Fibroblast of pulmonary artery (primary cell): ENCODE measurements at regions not wholly inside any gene's neighbourhood (a gene's known extent, or its start where the extent isn't known, plus 50 kb on each side); places are given as distances from the start of the nearest gene placed in this dataset.

ENCODE experiments used
- DNase-seq: peaks from one replicate; pipeline ENCODE4 v3.0.0-alpha.2; 2010; ENCODE audit warnings: low read depth
- H3K4me3 ChIP-seq: replicated peaks from 2 replicates; pipeline ENCODE4 v1.5.1; 2011; ENCODE audit warnings: low read depth, mild to moderate bottlenecking, control low read depth, low read length, moderate library complexity
- TF ChIP-seq, protein P1 (sequence below): IDR thresholded peaks from 2 replicates; pipeline ENCODE4 v1.5.1; 2011; ENCODE audit warnings: mild to moderate bottlenecking, control low read depth, low read length, inconsistent platforms; ENCODE audit errors: missing control alignments

DNA sequence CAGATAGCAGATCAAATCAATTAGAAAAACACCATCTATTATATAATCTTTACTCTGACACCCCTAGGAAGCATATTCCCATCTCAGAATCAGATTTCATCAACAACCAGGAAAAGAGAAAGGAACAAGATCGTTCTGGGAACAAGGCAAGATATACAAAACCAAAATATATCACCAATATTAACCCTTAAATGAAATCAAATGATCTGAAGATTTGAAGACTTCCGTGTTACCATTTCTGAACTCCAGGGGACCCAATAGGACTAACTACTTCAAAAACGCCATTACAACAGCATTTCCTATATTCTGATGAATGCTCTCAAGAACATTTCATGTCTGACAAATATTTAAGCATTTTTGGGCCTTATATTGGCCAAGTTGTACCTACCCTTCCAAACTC is 624.2 kb upstream of the ZFHX3 start:
- H3K4me3 ChIP-seq = no peak overlapping the region
- DNase-seq = no peak
- TF ChIP-seq, protein P1, sequence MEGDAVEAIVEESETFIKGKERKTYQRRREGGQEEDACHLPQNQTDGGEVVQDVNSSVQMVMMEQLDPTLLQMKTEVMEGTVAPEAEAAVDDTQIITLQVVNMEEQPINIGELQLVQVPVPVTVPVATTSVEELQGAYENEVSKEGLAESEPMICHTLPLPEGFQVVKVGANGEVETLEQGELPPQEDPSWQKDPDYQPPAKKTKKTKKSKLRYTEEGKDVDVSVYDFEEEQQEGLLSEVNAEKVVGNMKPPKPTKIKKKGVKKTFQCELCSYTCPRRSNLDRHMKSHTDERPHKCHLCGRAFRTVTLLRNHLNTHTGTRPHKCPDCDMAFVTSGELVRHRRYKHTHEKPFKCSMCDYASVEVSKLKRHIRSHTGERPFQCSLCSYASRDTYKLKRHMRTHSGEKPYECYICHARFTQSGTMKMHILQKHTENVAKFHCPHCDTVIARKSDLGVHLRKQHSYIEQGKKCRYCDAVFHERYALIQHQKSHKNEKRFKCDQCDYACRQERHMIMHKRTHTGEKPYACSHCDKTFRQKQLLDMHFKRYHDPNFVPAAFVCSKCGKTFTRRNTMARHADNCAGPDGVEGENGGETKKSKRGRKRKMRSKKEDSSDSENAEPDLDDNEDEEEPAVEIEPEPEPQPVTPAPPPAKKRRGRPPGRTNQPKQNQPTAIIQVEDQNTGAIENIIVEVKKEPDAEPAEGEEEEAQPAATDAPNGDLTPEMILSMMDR = no peak

DNA sequence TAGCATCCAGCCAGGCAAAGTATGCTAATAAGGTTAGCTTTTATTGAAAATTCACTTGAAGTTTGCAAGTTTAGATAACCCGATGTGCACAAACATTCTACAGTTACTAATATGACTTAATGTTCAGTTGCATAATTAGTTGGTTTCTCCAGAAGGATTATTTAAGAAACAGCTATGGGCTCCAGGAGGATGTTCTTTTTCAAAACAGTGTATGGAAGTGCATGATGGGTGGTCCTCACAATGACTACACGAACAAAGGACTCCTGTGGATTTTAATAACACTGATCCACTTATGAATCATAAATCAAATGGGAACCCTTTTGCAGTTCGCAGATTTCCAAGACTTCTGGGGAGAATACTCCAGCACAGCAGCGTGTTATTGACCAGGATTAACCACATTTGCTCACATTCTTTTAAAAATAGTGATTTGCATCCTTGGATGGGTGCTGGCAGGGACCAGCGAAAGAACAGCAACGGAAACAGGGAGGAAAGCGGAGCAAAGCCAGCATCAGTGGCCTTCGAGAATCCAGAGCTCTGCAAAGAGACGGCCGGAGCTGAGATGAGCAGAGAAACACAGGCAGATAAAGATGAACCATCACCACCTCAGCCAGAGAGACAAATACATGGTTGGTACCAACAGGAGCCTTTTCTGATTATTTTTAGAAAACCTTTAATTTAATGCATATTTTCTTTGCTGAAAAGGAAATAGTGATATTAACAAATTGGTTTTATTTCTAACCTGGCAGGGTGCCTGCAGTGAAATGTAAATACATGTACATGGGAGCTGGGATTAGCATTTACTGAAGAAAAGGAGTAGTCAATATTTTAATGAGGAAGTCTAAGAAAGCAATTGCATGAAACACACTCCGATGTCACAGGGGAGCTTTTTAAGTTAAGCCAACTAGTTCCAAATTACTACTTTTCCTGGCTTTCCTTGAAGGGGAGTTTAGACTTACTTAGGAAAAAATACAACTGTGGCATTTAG is 623.2 kb upstream of the ZFHX3 start:
- TF ChIP-seq, protein P1 = no peak
- DNase-seq = no peak
- no peak overlapping the region for H3K4me3 ChIP-seq

GRCh38 chr16:73669535-73670274 is 621.8 kb upstream of the ZFHX3 start:
- H3K4me3 ChIP-seq = no peak overlapping the region
- TF ChIP-seq, protein P1 = no peak
- DNase-seq = no peak

DNA sequence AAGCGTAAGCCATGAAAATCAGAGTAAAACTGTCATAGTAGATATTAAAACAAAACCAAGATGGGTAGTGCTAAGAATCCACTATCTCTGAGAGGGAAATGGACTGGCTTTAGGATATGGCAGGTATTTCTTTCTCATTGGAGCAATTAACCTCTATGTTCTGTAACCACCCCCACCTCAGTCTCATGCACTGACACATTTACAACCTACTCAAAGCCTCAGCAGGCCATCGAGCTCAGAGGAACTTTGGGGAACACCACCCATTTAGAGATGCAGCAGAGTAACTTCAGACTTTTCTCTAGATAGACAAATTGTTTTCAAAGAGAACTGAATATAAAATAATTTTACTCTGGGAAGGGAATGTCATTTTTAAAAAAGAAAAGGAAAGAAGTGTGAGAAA is 615.8 kb upstream of the ZFHX3 start:
- TF ChIP-seq, protein P1 = no peak
- no peak overlapping the region for H3K4me3 ChIP-seq
- DNase-seq = no peak

DNA sequence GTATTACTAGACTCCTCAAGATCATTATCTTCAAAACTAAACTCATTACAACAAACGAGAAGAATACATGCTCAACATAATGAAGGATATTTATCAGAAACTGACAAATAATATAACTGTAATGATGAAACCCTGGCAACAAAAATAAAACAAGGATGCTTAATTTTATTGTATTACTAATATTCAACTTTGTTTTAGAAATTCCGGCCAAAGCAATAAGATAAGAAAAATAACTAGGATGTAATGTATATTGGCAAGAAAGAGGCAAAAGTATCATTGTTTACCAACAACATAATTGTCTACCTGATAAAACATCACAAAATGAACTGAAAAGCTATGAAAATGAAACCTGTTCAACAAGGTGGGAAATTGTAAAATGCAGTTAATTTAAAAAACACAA is 588.3 kb upstream of the ZFHX3 start:
- no peak overlapping the region for H3K4me3 ChIP-seq
- TF ChIP-seq, protein P1 = no peak
- no peak for DNase-seq

DNA sequence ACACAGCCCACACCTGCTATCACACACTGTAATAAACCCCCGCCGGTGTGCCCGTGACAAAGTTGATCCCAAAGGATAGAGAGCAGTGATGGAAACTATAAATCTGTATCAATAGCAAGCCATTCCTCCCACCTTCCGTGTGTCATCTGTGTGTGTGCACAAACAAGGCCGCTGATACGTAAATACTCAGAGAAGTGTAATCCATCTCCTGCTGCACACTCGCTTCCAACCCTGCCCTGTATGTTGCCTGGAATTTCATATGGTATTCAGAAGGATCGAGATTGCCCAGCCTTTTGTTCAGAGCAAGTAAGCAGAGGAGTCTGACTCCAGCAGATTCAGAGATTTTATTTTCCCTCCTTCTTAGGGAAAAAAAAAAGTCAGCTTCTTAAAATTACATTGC is 581.1 kb upstream of the ZFHX3 start:
- no peak overlapping the region for H3K4me3 ChIP-seq
- DNase-seq = no peak
- TF ChIP-seq, protein P1 = no peak
